ENCODE measurements at regions not wholly inside any gene's neighbourhood (a gene's known extent, or its start where the extent isn't known, plus 50 kb on each side); places are given as distances from the start of the nearest gene placed in this dataset.

- TF ChIP-seq POLR2A (IDR thresholded peaks at IDR 0.05) = no peak
- TF ChIP-seq, protein P1, sequence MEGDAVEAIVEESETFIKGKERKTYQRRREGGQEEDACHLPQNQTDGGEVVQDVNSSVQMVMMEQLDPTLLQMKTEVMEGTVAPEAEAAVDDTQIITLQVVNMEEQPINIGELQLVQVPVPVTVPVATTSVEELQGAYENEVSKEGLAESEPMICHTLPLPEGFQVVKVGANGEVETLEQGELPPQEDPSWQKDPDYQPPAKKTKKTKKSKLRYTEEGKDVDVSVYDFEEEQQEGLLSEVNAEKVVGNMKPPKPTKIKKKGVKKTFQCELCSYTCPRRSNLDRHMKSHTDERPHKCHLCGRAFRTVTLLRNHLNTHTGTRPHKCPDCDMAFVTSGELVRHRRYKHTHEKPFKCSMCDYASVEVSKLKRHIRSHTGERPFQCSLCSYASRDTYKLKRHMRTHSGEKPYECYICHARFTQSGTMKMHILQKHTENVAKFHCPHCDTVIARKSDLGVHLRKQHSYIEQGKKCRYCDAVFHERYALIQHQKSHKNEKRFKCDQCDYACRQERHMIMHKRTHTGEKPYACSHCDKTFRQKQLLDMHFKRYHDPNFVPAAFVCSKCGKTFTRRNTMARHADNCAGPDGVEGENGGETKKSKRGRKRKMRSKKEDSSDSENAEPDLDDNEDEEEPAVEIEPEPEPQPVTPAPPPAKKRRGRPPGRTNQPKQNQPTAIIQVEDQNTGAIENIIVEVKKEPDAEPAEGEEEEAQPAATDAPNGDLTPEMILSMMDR (IDR thresholded peaks at IDR 0.05) = no peak
Observed at GRCh38 chr5:173438951-173439350, 110.7 kb upstream of the STC2 start.
